Loucy (cell line): ENCODE measurements at regions not wholly inside any gene's neighbourhood (a gene's known extent, or its start where the extent isn't known, plus 50 kb on each side); places are given as distances from the start of the nearest gene placed in this dataset.

Source experiments
- H2AFZ ChIP-seq: fragments of 200-600 bp; sonication (generic); 2 replicates; pipeline ENCODE4 v1.6.0; 2016; ENCODE audit warnings: antibody characterized with exemption, mild to moderate bottlenecking, low read length, moderate library complexity
- H3F3A ChIP-seq: fragments of 200-600 bp; 2 replicates; pipeline ENCODE4 v1.6.0; 2016; ENCODE audit warnings: antibody characterized with exemption, low read depth, mild to moderate bottlenecking
- H3K27me3 ChIP-seq: fragments of 200-600 bp; sonication (generic); 2 replicates; pipeline ENCODE4 v1.6.1; 2014; ENCODE audit warnings: low read length, mild to moderate bottlenecking; ENCODE audit not compliant: insufficient read depth, poor library complexity, severe bottlenecking
- H3K36me3 ChIP-seq: fragments of 200-600 bp; sonication (generic); 2 replicates; pipeline ENCODE4 v1.6.1; 2016; ENCODE audit warnings: low read length; ENCODE audit not compliant: insufficient read depth
- H3K4me1 ChIP-seq: fragments of 200-600 bp; sonication (generic); 2 replicates; pipeline ENCODE4 v1.5.1; 2014; ENCODE audit warnings: low read length, mild to moderate bottlenecking; ENCODE audit not compliant: insufficient read depth, poor library complexity, severe bottlenecking
- H3K4me2 ChIP-seq: fragments of 200-600 bp; sonication (generic); 2 replicates; pipeline ENCODE4 v1.6.0; 2014; ENCODE audit warnings: antibody characterized with exemption, low read length, low read depth, mild to moderate bottlenecking; ENCODE audit not compliant: poor library complexity, severe bottlenecking
- H3K4me3 ChIP-seq: fragments of 200-600 bp; sonication (generic); 2 replicates; pipeline ENCODE4 v1.5.1; 2014; ENCODE audit warnings: low read length, mild to moderate bottlenecking, mixed read lengths; ENCODE audit not compliant: poor library complexity, severe bottlenecking
- H3K79me2 ChIP-seq: fragments of 200-600 bp; sonication (generic); 2 replicates; pipeline ENCODE4 v1.6.1; 2014; ENCODE audit warnings: low read length; ENCODE audit not compliant: insufficient read depth
- H3K9ac ChIP-seq: fragments of 200-600 bp; sonication (generic); 2 replicates; pipeline ENCODE4 v1.6.0; 2014; ENCODE audit warnings: mild to moderate bottlenecking, low read depth, low read length, moderate library complexity; ENCODE audit not compliant: poor library complexity, severe bottlenecking
- H3K9me2 ChIP-seq: fragments of 200-600 bp; sonication (generic); replicated peaks from 2 replicates; pipeline ENCODE4 v1.6.1; 2016; ENCODE audit warnings: low read depth, low read length, mixed read lengths
- H3K9me3 ChIP-seq: fragments of 200-600 bp; sonication (generic); 2 replicates; pipeline ENCODE4 v1.6.1; 2014; ENCODE audit warnings: mild to moderate bottlenecking, antibody characterized with exemption, low read length, low read depth; ENCODE audit not compliant: insufficient read depth
- H4K20me1 ChIP-seq: fragments of 200-600 bp; sonication (generic); 2 replicates; pipeline ENCODE4 v1.6.0; 2014; ENCODE audit warnings: antibody characterized with exemption, low read length, mild to moderate bottlenecking; ENCODE audit not compliant: insufficient read depth, poor library complexity, severe bottlenecking
- CTCF ChIP-seq: fragments of 200-600 bp; sonication (generic); conservative IDR thresholded peaks from 2 replicates; pipeline ENCODE4 v1.5.1; 2014; ENCODE audit warnings: mild to moderate bottlenecking, antibody characterized with exemption, low read length
- EZH2phosphoT487 ChIP-seq: fragments of 200-600 bp; IDR thresholded peaks from 2 replicates; pipeline ENCODE4 v1.6.1; 2018; ENCODE audit warnings: antibody characterized with exemption, mild to moderate bottlenecking, moderate library complexity, borderline replicate concordance

- Histone ChIP-seq H4K20me1 (no peaks in the 10 kb centered on the region), H3K79me2 (no peaks in the 10 kb centered on the region)
Measured at GRCh38 chr7:42431873-42432272, 194.9 kb upstream of the GLI3 start.

GRCh38 chr7:42429339-42429738, 192.3 kb upstream of the GLI3 start:
- Histone ChIP-seq H2AFZ (no peak overlapping the region), H3K9me2 (no peaks in the 10 kb centered on the region), H3K27me3 (no peaks in the 10 kb centered on the region), H3K4me3 (no peak overlapping the region), H3K9ac (no peak overlapping the region), H3F3A (no peaks in the 10 kb centered on the region), H3K36me3 (no peaks in the 10 kb centered on the region), H3K4me1 (no peaks in the 10 kb centered on the region), H4K20me1 (no peaks in the 10 kb centered on the region), H3K79me2 (no peaks in the 10 kb centered on the region), H3K4me2 (no peak overlapping the region), H3K9me3 (no peaks in the 10 kb centered on the region)
- TF ChIP-seq CTCF, result no peak

More at GRCh38 chr7:42431873-42432272, 194.9 kb upstream of the GLI3 start:
- H3K27me3 ChIP-seq, result no peaks in the 10 kb centered on the region
- H3K9me2 ChIP-seq, result no peaks in the 10 kb centered on the region
- no peak overlapping the region for H3K9ac ChIP-seq
- H3K4me3 ChIP-seq, result no peak overlapping the region
- no peaks in the 10 kb centered on the region for H3F3A ChIP-seq
- H3K9me3 ChIP-seq, result no peaks in the 10 kb centered on the region
- H3K36me3 ChIP-seq, result no peaks in the 10 kb centered on the region
- H2AFZ ChIP-seq, result no peak overlapping the region
- H3K4me2 ChIP-seq, result no peak overlapping the region
- TF ChIP-seq EZH2phosphoT487 (no peak), CTCF (no peak)
- no peaks in the 10 kb centered on the region for H3K4me1 ChIP-seq

GRCh38 chr7:42426163-42426562, 189.2 kb upstream of the GLI3 start:
- Histone ChIP-seq H2AFZ (no peak overlapping the region), H3K4me3 (no peak overlapping the region), H3K79me2 (no peaks in the 10 kb centered on the region), H3K4me1 (no peaks in the 10 kb centered on the region), H3K9me3 (no peaks in the 10 kb centered on the region), H3K36me3 (no peaks in the 10 kb centered on the region), H4K20me1 (no peaks in the 10 kb centered on the region), H3K9ac (no peak overlapping the region), H3K27me3 (no peaks in the 10 kb centered on the region), H3K4me2 (no peak overlapping the region), H3F3A (no peaks in the 10 kb centered on the region), H3K9me2 (no peaks in the 10 kb centered on the region)
- TF ChIP-seq EZH2phosphoT487, result no peak
- TF ChIP-seq CTCF, result no peak
